Karpas-422 (cell line): ENCODE measurements at regions not wholly inside any gene's neighbourhood (a gene's known extent, or its start where the extent isn't known, plus 50 kb on each side); places are given as distances from the start of the nearest gene placed in this dataset.

Experiments
- DNase-seq: peaks from one replicate; pipeline ENCODE4 v3.0.0-alpha.2; 2015
- H2AFZ ChIP-seq: fragments of 200-600 bp; sonication (generic); 2 replicates; pipeline ENCODE4 v1.6.1; 2014; ENCODE audit warnings: antibody characterized with exemption, low read length, mixed read lengths
- H3K27ac ChIP-seq: fragments of 200-600 bp; sonication (generic); 2 replicates; pipeline ENCODE4 v1.5.1; 2014; ENCODE audit warnings: mild to moderate bottlenecking, low read length, moderate library complexity
- H3K27me3 ChIP-seq: fragments of 200-600 bp; sonication (generic); 2 replicates; pipeline ENCODE4 v1.6.1; 2014; ENCODE audit warnings: low read length, mixed read lengths
- H3K36me3 ChIP-seq: fragments of 200-600 bp; sonication (generic); 2 replicates; pipeline ENCODE4 v1.6.1; 2014; ENCODE audit warnings: low read length, mixed read lengths; ENCODE audit not compliant: insufficient read depth
- H3K4me1 ChIP-seq: fragments of 200-600 bp; sonication (generic); 2 replicates; pipeline ENCODE4 v1.6.1; 2014; ENCODE audit warnings: mild to moderate bottlenecking, low read length, mixed read lengths
- H3K4me2 ChIP-seq: fragments of 200-600 bp; sonication (generic); 2 replicates; pipeline ENCODE4 v1.6.1; 2014; ENCODE audit warnings: low read length, low read depth, mild to moderate bottlenecking; ENCODE audit not compliant: poor library complexity, severe bottlenecking
- H3K4me3 ChIP-seq: fragments of 200-600 bp; sonication (generic); 2 replicates; pipeline ENCODE4 v1.5.1; 2014; ENCODE audit warnings: mild to moderate bottlenecking, antibody characterized with exemption, low read length, mixed read lengths
- H3K79me2 ChIP-seq: fragments of 200-600 bp; sonication (generic); 2 replicates; pipeline ENCODE4 v1.6.1; 2014; ENCODE audit warnings: mild to moderate bottlenecking, low read length, mixed read lengths
- H3K9ac ChIP-seq: fragments of 200-600 bp; sonication (generic); 2 replicates; pipeline ENCODE4 v1.6.0; 2014; ENCODE audit warnings: low read length
- H3K9me2 ChIP-seq: fragments of 200-600 bp; sonication (generic), shearing (Covaris generic); replicated peaks from 2 replicates; pipeline ENCODE4 v1.6.0; 2014; ENCODE audit warnings: mild to moderate bottlenecking, low read length, moderate library complexity; ENCODE audit not compliant: insufficient read depth
- H3K9me3 ChIP-seq: fragments of 300-700, 200-600 bp; sonication (generic); 2 replicates; pipeline ENCODE4 v1.6.1; 2014; ENCODE audit warnings: low read length, mixed read lengths
- H4K20me1 ChIP-seq: fragments of 200-600 bp; sonication (generic); 2 replicates; pipeline ENCODE4 v1.6.1; 2014; ENCODE audit warnings: mild to moderate bottlenecking, antibody characterized with exemption, low read length, low read depth; ENCODE audit not compliant: insufficient read depth

GRCh38 chr4:137700751-137701150 lies 168.5 kb upstream of the PCDH18 start:
- DNase-seq: no peak
- Histone ChIP-seq H3K9me2 (no peaks in the 10 kb centered on the region; the same call in 1 of the 2 replicates), H3K4me1 (no peaks in the 10 kb centered on the region), H4K20me1 (no peaks in the 10 kb centered on the region), H3K9ac (no peak overlapping the region), H3K27me3 (no peaks in the 10 kb centered on the region; the same call in 1 of the 2 replicates), H2AFZ (no peak overlapping the region), H3K9me3 (no peaks in the 10 kb centered on the region), H3K79me2 (no peaks in the 10 kb centered on the region), H3K36me3 (no peaks in the 10 kb centered on the region), H3K4me3 (no peak overlapping the region), H3K4me2 (no peak overlapping the region), H3K27ac (no peak overlapping the region)

- Histone ChIP-seq H3K9ac (no peak overlapping the region), H3K9me2 (no peaks in the 10 kb centered on the region; the same call in 1 of the 2 replicates), H3K4me3 (no peak overlapping the region), H3K4me1 (no peaks in the 10 kb centered on the region), H3K27me3 (no peaks in the 10 kb centered on the region; the same call in 1 of the 2 replicates), H3K27ac (no peak overlapping the region), H3K36me3 (no peaks in the 10 kb centered on the region), H4K20me1 (no peaks in the 10 kb centered on the region), H3K79me2 (no peaks in the 10 kb centered on the region), H3K9me3 (no peaks in the 10 kb centered on the region), H2AFZ (no peak overlapping the region), H3K4me2 (no peak overlapping the region)
- no peak for DNase-seq
Observed at GRCh38 chr4:137700072-137700471, 167.8 kb upstream of the PCDH18 start.

- Histone ChIP-seq H3K9me2 (no peaks in the 10 kb centered on the region; the same call in 1 of the 2 replicates), H3K9me3 (no peaks in the 10 kb centered on the region), H2AFZ (no peak overlapping the region), H3K79me2 (no peaks in the 10 kb centered on the region), H3K4me3 (no peak overlapping the region), H3K4me1 (no peaks in the 10 kb centered on the region), H4K20me1 (no peaks in the 10 kb centered on the region), H3K27me3 (no peaks in the 10 kb centered on the region; the same call in 1 of the 2 replicates), H3K4me2 (no peak overlapping the region), H3K9ac (no peak overlapping the region), H3K27ac (no peak overlapping the region), H3K36me3 (no peaks in the 10 kb centered on the region)
- DNase-seq: no peak
Observed at GRCh38 chr4:137694138-137694537, 161.8 kb upstream of the PCDH18 start.

GRCh38 chr4:137693641-137694040 lies 161.3 kb upstream of the PCDH18 start:
- no peaks in the 10 kb centered on the region for H3K4me1 ChIP-seq
- H4K20me1 ChIP-seq: no peaks in the 10 kb centered on the region
- no peak overlapping the region for H3K4me3 ChIP-seq
- H3K79me2 ChIP-seq: no peaks in the 10 kb centered on the region
- H3K27me3 ChIP-seq: no peaks in the 10 kb centered on the region; the same call in 1 of the 2 replicates
- no peak for DNase-seq
- H3K4me2 ChIP-seq: no peak overlapping the region
- no peak overlapping the region for H2AFZ ChIP-seq
- no peaks in the 10 kb centered on the region for H3K9me3 ChIP-seq
- no peaks in the 10 kb centered on the region for H3K36me3 ChIP-seq
- H3K9me2 ChIP-seq: no peaks in the 10 kb centered on the region; the same call in 1 of the 2 replicates
- H3K27ac ChIP-seq: no peak overlapping the region
- no peak overlapping the region for H3K9ac ChIP-seq

- Histone ChIP-seq H3K4me1 (no peaks in the 10 kb centered on the region), H3K27me3 (no peaks in the 10 kb centered on the region), H4K20me1 (no peaks in the 10 kb centered on the region), H3K4me3 (no peak overlapping the region), H3K9me3 (no peaks in the 10 kb centered on the region), H3K4me2 (no peak overlapping the region), H3K27ac (no peak overlapping the region), H3K9me2 (no peaks in the 10 kb centered on the region; the same call in 1 of the 2 replicates), H3K9ac (no peak overlapping the region), H3K79me2 (no peaks in the 10 kb centered on the region), H2AFZ (no peak overlapping the region), H3K36me3 (no peaks in the 10 kb centered on the region)
- no peak for DNase-seq
Observed at GRCh38 chr4:137692205-137692604, 159.9 kb upstream of the PCDH18 start.

- Histone ChIP-seq H3K9ac (no peak overlapping the region), H3K36me3 (no peaks in the 10 kb centered on the region), H3K27me3 (no peaks in the 10 kb centered on the region), H3K79me2 (no peaks in the 10 kb centered on the region), H3K4me2 (no peak overlapping the region), H3K9me2 (no peaks in the 10 kb centered on the region; the same call in 1 of the 2 replicates), H4K20me1 (no peaks in the 10 kb centered on the region), H3K4me1 (no peaks in the 10 kb centered on the region), H3K4me3 (no peak overlapping the region), H2AFZ (no peak overlapping the region), H3K27ac (no peak overlapping the region), H3K9me3 (no peaks in the 10 kb centered on the region)
- DNase-seq: no peak
Observed at GRCh38 chr4:137688651-137689050, 156.4 kb upstream of the PCDH18 start.

GRCh38 chr4:137685357-137685756 lies 153.1 kb upstream of the PCDH18 start:
- Histone ChIP-seq H3K27me3 (no peaks in the 10 kb centered on the region), H3K27ac (no peak overlapping the region), H3K4me1 (no peaks in the 10 kb centered on the region), H4K20me1 (no peaks in the 10 kb centered on the region), H3K36me3 (no peaks in the 10 kb centered on the region), H3K9me2 (no peaks in the 10 kb centered on the region), H3K9me3 (no peaks in the 10 kb centered on the region), H3K9ac (no peak overlapping the region), H3K4me2 (no peak overlapping the region), H2AFZ (no peak overlapping the region), H3K4me3 (no peak overlapping the region), H3K79me2 (no peaks in the 10 kb centered on the region)
- no peak for DNase-seq

- no peaks in the 10 kb centered on the region for H3K9me2 ChIP-seq
- no peaks in the 10 kb centered on the region for H4K20me1 ChIP-seq
- no peaks in the 10 kb centered on the region for H3K79me2 ChIP-seq
- H3K9me3 ChIP-seq: no peaks in the 10 kb centered on the region
- no peak for DNase-seq
- no peak overlapping the region for H3K4me3 ChIP-seq
- H3K27ac ChIP-seq: no peak overlapping the region
- H3K27me3 ChIP-seq: no peaks in the 10 kb centered on the region
- H3K9ac ChIP-seq: no peak overlapping the region
- no peaks in the 10 kb centered on the region for H3K4me1 ChIP-seq
- no peaks in the 10 kb centered on the region for H3K36me3 ChIP-seq
- H3K4me2 ChIP-seq: no peak overlapping the region
- no peak overlapping the region for H2AFZ ChIP-seq
Observed at GRCh38 chr4:137681081-137681480, 148.8 kb upstream of the PCDH18 start.

GRCh38 chr4:137678796-137679195 lies 146.5 kb upstream of the PCDH18 start:
- no peaks in the 10 kb centered on the region for H3K79me2 ChIP-seq

More at GRCh38 chr4:137678796-137679195, 146.5 kb upstream of the PCDH18 start:
- no peaks in the 10 kb centered on the region for H3K9me2 ChIP-seq
- H4K20me1 ChIP-seq: no peaks in the 10 kb centered on the region
- H3K4me1 ChIP-seq: no peaks in the 10 kb centered on the region
- H2AFZ ChIP-seq: no peak overlapping the region
- no peaks in the 10 kb centered on the region for H3K36me3 ChIP-seq
- H3K27me3 ChIP-seq: no peaks in the 10 kb centered on the region
- no peak for DNase-seq
- no peak overlapping the region for H3K9ac ChIP-seq
- H3K4me2 ChIP-seq: no peak overlapping the region
- H3K27ac ChIP-seq: no peak overlapping the region
- no peak overlapping the region for H3K4me3 ChIP-seq
- no peaks in the 10 kb centered on the region for H3K9me3 ChIP-seq
